Fibroblast of skin of right biceps (primary cell): ENCODE measurements at regions not wholly inside any gene's neighbourhood (a gene's known extent, or its start where the extent isn't known, plus 50 kb on each side); places are given as distances from the start of the nearest gene placed in this dataset.

Source experiments
- DNase-seq: peaks from one replicate; pipeline ENCODE4 v3.0.0-alpha.2; 2013

DNA sequence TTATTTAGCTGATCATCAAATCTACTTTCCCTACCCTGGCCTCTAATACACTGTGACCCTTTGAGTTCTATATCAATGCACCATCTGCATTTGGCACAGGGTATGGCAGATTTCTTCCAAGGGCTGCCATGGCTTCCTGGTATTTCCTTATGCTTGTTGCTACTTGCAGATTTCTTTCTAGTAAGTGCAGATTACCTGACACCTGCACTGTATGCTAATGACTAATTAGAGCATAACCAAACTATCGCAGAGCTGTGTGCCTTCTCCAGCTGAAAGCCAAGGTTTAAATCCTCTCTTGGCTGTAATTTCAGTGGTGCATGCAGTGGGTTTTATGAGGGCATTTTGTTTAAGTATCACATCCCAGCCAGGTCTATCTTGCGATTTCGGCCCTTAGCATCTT is 293.7 kb downstream of the KIF4B start:
- DNase-seq: no peak

DNA sequence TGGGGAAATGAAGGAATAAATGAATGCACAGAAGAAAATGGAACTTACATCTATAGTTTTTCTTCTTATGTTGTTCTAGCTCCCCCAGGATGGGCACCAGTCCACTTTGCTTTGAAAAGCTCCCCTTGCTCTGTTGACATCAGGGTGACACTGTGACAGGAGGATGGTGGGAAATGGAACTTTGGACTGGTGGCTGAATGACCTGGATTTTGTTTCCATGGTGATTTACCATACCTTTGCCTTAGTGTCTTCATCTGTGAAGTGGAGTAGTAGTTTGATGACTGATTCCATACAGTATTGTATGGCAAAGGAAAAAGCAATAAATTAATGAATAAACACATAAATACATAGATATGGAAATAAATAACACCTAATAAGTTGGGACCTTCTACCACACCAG is 294.7 kb downstream of the KIF4B start:
- no peak for DNase-seq

DNA sequence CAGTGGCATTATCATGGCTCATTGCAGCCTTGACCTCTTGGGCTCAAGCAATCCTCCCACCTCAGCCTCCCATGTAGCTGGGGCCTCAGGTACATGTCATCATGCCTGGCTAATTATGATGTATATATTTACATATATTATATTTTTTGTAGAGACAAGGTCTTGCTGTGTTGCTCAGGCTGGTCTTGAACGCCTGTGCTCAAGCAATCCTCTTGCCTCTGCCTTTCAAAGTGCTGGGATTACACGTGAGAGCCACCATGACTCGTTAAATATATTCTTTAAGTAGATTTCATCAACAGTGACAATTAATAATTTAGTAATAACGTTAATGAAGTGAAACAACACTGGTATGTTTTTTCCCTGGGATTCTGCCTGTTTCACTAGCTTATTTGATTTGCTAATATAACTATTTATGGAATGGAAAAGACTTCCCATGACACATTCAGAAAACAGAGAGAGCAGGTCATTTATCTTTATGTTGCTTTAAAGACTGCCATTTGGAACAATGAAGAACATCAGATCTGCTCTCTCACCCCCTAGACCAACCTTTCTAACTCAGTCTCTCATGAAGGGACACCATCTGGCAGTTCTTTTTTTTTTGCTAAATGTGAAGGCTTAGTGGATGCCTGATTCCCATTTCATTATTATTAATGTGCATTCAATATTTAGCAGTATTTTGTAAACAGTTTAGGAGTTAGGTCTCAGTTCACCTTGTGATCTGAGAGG is 295.6 kb downstream of the KIF4B start:
- DNase-seq: no peak

DNA sequence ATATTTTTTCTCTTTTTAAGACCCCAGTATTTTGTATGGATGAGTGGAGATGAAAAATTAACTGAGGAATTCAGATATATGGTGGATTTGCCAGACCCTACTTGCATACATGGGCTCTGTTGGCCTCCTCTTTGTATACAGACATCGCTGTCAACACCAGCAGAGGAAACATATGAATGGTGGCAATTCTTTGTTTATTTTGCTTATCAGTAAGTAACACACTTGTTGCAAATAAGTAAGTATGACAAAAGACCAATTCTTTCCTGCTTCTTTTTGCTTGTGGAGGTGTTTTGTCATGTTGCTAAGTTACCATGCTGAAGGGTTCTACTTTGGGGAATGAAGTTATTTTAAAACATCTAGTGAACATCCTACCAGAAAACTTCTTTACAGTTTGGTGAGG is 298.2 kb downstream of the KIF4B start:
- DNase-seq: no peak

DNA sequence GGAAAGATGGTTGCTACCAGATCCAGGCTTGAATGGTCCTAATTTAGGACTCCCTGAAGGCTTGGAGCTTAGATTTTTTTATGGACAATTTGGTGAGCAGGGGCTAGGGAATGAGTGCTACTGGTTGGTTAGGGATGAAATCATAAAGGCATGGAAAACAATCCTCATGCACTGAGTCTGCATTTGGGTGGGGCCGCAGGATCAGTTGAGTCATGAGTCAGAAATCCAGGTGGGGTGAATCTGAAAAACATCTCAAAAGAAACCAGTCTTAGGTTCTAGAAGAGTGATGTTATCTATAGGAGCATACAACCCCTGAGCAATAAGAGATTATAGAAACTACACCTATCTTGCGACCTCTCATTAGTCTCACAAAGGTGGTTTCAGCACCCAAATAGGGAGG is 300.0 kb downstream of the KIF4B start:
- no peak for DNase-seq

DNA sequence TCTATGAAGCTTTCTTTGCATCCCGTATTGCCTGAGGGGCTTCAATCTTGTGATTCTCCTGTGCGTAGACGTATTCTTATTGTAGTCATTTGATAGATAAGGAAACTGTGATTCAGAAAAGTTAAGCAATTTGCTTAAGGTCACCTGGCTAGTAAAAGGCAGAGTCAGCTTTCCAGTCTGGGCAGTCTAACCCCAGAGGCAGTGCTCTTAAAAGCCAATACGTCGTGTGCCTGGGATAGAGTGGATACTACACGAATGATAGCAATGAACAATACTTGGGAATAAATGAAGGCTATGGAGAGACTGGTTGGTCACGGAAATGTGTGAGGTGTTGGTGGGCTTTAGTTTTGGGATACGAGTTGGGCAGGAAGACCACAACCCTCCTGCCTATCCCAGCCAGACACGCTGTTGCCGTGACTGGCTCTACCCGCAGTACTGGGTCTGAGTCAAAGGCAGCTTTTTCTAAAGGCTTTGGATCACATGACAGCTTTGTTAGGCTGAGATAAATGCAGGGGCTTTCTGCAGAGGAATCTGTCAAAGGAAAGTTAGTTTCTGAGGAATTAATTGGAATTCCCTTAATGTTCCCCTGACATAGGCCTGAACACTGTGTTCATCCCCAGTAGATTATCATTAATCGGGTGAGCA is 302.6 kb downstream of the KIF4B start:
- no peak for DNase-seq

DNA sequence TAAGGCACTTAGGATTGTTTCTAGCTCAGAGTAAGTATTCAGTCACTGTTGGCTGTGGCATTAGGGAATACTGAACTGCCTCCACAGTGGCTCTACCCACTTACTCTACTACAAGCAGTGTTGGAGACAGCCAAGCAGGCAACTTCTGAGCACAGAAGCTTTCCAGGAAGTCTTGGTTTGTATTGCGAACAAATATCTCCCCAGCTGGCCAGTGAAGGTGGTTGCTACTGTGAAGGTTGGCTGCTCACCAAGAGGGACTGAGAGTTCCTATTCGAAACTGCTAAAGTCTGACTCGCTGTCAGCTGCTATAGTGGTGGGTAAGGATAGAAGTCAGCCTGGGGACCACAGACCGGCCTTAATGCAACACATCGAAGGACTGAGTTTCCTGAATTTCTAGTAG is 319.1 kb downstream of the KIF4B start:
- DNase-seq: no peak

DNA sequence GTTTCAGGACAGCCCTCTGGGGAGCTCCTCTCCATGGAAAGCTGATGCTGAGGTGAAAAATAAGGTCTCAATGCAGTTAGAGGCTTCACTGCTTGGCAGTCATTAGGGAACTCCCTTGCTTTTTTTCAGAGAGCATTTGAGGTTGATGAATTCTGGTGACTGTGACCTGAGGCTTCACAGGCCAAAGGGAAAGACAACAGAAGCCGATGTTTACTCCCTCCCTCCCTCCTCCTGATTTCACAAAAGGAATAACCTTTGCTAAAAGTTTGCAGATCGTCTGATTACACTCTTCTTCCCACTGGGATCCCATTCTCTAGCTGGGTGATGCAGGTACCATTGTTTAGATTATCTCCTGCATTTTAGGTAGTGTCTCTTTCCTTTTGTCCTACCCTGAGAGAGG is 329.4 kb downstream of the KIF4B start:
- no peak for DNase-seq

DNA sequence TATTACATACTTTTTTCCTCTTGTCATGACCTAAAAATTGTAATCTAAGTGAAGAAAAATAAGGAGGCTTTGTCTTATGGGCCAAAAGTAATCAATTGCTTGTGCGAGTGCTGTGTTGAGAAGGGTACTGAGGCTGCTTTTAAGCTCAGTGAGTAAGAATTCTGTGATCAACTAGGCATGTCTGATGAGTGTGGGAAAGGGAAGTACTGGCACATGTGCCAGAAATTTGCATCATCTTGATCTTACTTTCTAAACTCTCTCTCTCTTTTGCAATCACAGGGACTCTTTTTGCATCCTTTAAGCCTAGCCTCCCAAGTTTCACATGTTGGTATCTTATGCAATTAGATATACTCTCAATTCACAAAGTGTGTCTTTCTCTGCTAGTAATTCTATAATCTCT is 329.9 kb downstream of the KIF4B start:
- no peak for DNase-seq

DNA sequence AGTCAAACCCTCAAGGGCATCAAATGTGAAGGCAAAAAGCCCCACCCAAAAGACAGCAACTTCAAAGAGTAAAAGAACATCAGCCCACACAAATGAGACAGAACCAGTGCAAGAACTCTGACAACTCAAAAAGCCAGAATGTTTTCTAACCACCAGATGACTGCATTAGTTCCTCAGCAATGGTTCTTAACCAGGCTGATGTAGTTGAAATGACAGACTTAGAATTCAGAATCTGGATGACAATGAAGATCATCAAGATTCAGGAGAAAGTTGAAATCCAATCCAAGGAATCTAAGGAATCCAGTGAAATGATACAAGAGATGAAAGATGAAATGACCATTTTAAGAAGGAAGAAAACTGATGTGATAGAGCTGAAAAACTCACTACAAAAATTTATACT is 339.7 kb downstream of the KIF4B start:
- no peak for DNase-seq

DNA sequence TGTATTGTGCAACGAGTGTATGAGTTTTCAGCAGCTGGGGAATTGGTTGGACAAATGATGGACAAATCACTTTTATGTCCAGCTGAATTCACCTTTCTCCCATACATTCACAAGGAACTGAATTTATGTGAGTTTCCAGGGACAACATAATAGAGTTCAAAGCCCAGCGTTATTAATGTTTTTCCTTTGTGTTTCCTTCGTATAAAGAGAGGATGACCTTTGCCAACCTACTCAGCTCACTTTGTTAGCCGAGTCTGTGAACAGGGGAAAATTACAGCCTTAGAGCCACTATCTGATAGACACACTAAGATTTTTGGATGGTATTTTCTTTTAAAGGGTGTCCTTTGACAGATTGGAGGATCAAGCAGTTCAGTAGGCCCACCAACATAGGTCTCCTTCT is 352.5 kb downstream of the KIF4B start:
- DNase-seq: no peak

DNA sequence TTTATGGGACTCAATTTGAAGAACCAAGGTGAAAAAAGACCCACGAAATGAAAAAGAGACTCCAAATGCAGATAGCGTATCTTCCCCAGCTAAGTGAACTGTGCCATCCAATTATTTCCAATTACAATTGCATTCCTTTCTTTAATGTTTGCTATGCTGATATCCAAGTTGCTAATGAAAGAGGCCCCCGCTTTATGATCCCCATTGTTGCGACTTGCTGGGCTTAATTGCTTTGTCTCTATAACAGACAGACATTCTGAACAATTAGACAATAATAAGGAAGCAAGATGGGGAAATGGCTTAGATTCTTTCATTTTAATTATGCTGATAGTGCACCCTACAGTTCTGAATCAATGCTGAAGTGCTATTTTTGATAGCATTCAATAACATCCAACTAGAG is 354.3 kb downstream of the KIF4B start:
- DNase-seq: no peak

DNA sequence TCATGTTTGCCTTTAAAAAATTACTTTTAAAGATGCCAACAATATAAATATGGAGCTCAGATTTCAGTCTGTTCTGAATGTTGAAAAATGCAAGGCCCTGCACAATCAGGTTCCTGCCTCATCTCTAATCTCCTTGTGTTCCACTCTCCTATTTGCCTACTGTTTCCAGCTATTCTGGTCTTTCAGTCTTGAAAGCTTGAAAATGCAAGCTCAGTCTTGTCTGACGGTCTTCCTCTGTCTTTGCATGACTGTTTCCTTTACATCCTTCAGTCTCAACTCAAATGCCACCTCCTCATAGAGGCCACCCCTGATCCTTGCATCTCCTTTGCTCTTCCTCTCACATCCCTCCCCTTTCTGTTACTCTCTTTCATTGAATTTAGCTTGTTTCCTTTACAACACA is 354.9 kb downstream of the KIF4B start:
- no peak for DNase-seq

DNA sequence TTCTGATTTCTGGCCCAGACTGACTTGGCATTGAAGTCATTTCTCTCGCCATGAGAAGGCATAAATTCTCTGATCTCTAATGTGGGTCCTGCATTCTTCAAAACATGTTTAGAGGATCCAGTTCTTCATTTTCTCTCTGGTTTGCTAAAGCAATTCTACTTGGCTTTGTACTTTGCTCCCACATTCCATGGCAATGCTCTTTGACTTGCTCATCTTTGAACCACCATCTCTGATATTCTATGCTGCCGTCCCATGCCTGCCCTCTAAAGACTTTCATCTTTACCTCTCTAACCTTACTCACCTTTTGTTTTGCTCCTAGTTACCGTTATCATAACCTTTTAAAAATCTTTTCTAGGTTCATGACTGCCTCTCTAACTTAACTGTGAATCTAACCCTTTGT is 366.9 kb downstream of the KIF4B start:
- no peak for DNase-seq

DNA sequence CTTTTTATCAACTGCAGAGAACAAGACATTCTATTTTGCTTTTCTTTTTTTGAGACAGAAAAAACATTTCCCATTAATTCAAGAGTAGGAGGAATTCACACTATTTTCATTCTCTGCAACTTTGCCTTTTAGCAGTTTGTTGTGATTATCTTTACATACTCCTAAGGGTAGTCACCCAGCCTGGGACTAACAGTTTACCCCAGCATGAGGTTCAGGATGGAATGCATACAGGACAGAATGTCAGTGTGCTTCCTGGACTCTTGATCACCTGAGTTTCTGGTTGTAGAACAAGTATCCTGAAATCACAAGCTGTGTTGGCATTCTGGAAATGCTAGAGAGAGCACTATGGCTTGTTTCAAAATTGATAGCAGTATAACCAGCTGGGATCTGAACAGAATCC is 368.1 kb downstream of the KIF4B start:
- no peak for DNase-seq

DNA sequence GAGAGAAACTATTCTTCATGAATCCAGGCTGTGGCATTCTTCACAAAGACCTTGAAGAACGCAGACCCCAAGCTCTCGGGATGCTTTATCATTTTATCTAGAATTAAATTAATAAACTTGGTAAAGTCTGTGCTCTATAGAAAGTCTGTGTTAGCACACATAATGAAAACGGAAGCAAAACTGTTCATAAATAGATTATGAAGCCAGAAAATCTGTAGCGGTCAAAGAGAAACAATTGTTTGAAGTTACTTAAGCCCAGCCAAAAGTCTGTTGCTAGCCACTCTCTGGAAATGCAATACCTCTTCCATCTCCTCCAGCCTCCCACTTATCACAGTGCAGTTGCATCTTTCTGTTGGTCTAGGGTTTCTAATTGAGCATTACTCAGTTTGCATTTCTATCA is 375.9 kb downstream of the KIF4B start:
- DNase-seq: no peak

DNA sequence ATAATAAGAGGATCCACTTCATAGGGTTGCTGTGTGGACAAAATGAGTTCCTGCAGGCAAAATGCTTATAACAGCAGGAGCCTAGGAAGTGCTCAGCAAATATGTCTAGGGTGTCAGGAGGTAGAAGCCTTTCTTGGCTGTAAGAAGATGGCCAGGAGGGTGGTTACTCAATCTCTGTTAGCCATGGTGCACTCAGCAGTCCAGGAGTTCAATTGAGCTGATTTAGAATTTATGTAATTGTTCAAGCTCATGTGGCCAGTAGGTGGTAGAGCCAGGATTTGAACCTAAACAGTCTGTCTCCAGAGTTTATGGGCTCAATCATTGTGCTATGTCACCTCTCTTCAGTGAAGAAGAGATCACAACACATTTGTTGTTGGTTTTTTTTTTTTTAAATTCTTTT is 381.2 kb downstream of the KIF4B start:
- no peak for DNase-seq

DNA sequence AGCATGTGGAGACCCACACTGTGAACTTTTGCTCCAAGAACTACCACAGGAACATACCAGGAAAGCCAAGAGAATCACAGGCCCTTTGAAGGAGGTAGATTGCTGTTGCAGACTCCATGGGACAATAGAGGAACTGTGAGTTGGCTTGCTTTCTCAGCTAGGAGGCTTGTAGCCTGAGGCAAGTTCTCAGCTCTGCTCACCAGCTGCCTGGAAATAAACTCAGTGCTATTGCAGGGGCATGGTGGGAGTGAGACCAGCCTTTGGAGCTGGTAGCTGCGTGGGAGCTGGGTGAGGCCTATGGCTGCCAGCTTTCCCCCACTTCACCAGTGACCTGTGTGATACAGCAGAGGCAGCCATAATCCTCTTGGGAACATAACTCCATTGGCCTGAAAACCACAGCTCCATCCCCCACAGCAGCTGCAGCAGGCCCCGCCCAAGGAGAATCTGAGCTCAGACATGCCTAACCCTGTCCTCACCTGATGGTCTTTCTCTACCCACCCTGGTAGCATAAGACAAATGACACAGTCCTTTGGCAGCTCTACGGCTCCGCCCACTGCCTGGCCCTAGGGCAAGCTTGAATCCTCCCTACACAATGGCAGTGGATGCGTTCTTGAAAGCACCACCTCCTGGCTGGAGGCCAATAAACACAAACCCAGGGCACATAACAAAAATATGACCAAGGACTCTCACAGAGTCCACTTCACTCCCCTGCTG is 389.5 kb downstream of the KIF4B start:
- DNase-seq: no peak

DNA sequence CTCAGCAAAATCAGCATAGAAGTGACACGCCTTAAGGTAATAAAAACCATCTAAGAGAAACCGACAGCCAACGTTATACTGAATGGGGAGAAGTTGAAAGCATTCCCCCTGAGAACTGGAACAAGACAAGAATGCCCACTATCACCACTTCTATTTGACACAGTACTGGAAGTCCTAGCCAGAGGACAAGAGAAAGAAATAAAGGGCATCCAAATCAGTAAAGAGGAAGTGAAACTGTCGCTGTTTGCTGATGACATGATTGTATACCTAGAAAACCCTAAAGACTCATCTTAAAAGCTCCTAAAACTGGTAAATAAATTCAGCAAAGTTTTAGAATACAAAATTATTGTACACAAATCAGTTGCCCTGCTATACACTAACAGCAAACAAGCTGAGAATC is 393.3 kb downstream of the KIF4B start:
- DNase-seq: no peak

DNA sequence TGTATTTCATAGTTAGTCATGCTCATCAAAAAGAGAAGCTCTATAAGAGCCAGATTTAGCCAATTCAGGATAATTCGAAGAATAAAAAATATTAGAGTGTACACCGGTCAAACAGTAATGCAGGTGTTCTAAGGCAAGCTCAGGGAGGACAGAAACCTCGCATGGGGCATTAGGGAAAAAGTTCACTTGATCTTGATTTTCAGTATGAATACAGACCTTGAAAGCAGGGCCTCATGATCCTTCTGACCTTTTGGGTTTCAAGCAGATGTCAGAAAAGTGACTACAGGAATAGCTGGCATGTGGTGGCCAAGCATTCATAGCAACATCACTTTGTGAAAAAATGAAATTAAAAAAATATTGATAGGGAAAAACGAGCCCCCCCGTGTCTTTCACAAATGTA is 394.9 kb downstream of the KIF4B start:
- DNase-seq: no peak

DNA sequence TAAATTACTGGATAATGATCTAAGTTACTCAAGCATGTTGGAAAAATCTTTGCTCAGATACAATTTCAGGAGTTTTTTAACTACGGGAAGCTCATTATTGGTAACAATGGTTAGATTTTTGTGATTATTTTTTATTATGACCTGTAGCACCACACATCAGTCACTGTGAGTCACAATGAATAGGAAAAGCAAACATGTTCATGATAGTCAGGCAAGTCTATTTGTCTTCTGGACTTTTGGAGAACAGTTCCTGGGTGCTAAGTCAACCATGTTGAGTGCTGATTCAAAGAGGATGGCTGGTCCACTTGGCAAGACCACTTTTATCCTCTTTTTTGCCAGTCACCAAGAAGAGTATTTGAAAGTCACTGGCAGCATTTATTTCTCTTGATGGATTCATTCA is 403.2 kb downstream of the KIF4B start:
- no peak for DNase-seq

DNA sequence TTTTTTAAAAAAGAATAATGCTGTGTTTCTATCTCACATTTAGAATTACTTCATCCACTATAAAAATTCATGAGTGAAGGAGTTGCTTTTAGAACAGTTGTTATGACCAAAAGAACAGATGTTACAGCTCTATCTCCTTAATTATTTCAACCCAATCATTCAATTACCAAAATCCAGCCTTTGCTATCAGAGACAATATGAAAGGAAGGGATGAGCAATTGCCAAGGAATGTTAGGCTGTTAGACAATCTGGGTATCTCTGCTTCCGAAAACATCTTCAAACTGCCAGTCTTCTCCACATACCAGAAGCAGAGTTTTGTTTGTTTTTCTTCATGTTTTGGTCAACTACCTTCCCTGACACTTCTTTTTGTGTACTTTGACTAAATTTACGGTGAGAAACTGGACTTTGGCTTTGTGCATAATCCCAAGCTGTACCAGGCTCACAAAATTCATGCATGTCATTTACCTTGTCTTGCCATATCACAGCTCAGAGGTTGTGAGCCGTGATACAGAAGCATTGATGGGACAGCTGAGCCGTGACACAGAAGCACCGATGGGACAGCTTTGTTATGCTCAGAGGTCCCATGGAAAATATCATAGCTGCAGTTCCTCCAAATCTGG is 405.5 kb downstream of the KIF4B start:
- DNase-seq: no peak

DNA sequence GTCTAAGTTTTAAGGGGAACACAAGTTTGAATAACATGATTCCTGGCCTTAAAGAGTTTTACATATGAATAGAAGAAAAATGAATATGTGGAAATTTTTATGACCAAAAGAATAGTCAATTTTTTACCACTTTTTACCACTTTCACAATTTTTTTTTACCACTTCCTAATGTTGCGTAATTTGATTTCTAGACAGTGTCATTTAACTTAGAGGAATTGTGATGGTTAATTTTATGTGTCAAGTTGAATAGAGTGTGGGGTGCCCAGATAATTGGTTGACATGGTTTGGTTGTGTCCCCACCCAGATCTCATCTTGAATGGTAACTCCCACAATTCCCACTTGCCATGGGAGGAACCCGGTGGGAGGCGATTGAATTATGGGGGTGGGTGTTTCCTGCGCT is 416.6 kb downstream of the KIF4B start:
- DNase-seq: no peak

DNA sequence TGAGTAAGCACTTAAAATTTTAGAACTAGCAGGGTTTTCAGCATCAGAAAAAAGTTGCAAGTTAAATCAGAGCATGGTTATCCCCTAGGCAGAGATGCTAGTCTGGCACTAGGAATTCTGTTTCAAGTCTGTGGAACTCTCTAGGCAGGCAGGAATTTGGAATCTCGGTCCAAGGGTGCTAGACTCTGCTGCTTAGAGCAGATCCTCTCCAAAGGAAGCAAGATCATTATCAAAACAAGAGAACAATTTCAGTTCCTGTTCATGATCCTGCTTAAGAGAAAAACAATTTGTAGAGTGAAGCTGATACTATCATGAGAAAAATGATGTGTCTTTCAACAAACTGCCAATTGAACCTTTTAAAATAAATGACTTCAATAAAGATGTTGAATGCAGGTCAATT is 420.7 kb downstream of the KIF4B start:
- DNase-seq: no peak
